ENCODE measurements at regions not wholly inside any gene's neighbourhood (a gene's known extent, or its start where the extent isn't known, plus 50 kb on each side); places are given as distances from the start of the nearest gene placed in this dataset.

- no peak for TF ChIP-seq CTCF (IDR thresholded peaks at IDR 0.05)
Measured at GRCh38 chr14:27243365-27243764, 645.5 kb upstream of the NOVA1 start.

- TF ChIP-seq CTCF (IDR thresholded peaks at IDR 0.05) = no peak
Measured at GRCh38 chr14:27245947-27246346, 648.1 kb upstream of the NOVA1 start.

GRCh38 chr14:27253966-27254365, 656.1 kb upstream of the NOVA1 start:
- no peak for TF ChIP-seq CTCF (IDR thresholded peaks at IDR 0.05)

DNA sequence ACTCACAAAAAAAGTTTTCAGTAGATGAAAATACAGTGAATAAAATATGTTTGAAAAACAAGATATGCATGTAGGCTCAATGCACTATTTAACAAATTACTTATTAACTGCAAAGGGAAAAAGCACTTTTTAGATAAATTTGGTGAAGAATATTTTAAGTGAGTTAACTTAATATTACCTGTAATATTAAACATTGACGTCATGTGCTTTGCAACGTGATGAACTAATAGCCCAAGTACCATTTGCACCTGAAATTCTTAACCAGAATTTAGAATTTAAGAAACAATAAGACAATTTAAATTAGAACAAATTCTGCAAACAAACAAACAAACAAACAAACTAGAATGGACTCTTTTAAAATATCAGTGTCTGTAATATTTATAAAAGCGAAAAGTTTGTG, 659.0 kb upstream of the NOVA1 start:
- no peak for TF ChIP-seq CTCF (IDR thresholded peaks at IDR 0.05)

DNA sequence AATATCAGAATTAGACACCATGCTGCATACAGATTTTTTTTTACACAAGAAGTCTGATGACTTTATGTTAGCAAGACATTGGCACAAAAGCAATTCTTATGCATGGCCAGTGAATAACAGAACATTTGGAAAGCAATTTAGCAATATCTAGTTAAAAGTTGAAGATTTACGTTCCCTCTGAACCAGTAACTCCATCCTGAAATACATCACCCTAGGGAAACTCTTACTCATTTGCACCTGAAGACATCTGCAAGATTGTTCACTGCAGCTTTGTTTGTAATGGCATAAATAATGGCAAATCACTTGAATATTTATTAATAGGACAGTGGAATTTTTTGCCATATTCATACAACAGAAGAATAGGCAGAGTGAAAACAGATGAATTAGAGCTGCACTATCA, 670.0 kb upstream of the NOVA1 start:
- no peak for TF ChIP-seq CTCF (IDR thresholded peaks at IDR 0.05)

GRCh38 chr14:27270716-27271115, 672.9 kb upstream of the NOVA1 start:
- TF ChIP-seq CTCF (IDR thresholded peaks at IDR 0.05) = no peak

GRCh38 chr14:27278341-27278740, 680.5 kb upstream of the NOVA1 start:
- no peak for TF ChIP-seq CTCF (IDR thresholded peaks at IDR 0.05)

GRCh38 chr14:27305441-27305945, 707.7 kb upstream of the NOVA1 start:
- no peak for TF ChIP-seq CTCF (IDR thresholded peaks at IDR 0.05)

Measured in LNCAP (cell line).